Spinal cord (tissue), 9 donors: ENCODE measurements at regions not wholly inside any gene's neighbourhood (a gene's known extent, or its start where the extent isn't known, plus 50 kb on each side); places are given as distances from the start of the nearest gene placed in this dataset.
"Not testable (repeated sequence)": the region's sequence is repeated elsewhere in the genome, so short reads cannot be mapped to it uniquely, and the experiment has no call there.

ENCODE experiments used
- DNase-seq, 6 donors: peaks; one replicate each; pipeline versions ENCODE4 v3.0.0 to v3.0.0-alpha.2; 2013 to 2015; ENCODE audit warnings: low spot score in 6 of 6, low read depth in 4 of 6
- H3K27ac ChIP-seq: one replicate; pipeline ENCODE4 v1.5.1; 2013; ENCODE audit warnings: low read depth, low read length, control low read depth
- H3K27me3 ChIP-seq: one replicate; pipeline ENCODE4 v1.6.1; 2013; ENCODE audit warnings: low read length; ENCODE audit not compliant: control insufficient read depth, insufficient read depth
- H3K36me3 ChIP-seq: one replicate; pipeline ENCODE4 v1.6.1; 2013; ENCODE audit warnings: low read length; ENCODE audit not compliant: control insufficient read depth, insufficient read depth
- H3K4me1 ChIP-seq: one replicate; pipeline ENCODE4 v1.6.1; 2013; ENCODE audit warnings: low read length; ENCODE audit not compliant: control insufficient read depth, insufficient read depth
- H3K4me3 ChIP-seq: one replicate; pipeline ENCODE4 v1.5.1; 2013; ENCODE audit warnings: low read depth, low read length, control low read depth
- H3K9me3 ChIP-seq: one replicate; pipeline ENCODE4 v1.6.1; 2013; ENCODE audit warnings: low read length; ENCODE audit not compliant: control insufficient read depth, insufficient read depth
- WGBS: methylation state at CpG from one replicate; pipeline ENCODE4 v1.1.5; 2013; ENCODE audit warnings: missing lambda C conversion rate; ENCODE audit not compliant: insufficient coverage; 5-methylcytosine and 5-hydroxymethylcytosine counted together
- donor health status: healthy.

DNA sequence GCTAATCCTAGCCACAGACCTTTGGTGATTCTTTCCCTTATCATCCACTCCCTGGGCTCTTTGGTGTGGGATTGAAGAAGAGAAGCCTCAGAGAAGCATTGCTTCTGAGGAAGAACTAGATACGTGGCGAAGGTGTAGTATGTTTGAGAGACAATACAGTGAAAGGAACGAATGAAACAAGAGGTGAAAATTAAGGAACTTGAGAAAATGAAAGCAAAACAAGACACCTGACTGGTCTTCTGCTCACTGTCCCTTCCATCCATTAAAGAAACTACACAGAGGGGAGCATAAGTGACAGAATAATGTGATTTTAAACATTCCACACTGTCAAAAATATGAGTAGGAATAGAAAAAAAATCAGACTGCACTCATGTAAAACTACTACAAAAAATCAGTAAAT is 219.6 kb upstream of the NPSR1 start:
- no peaks in the 10 kb centered on the region for H3K4me1 ChIP-seq
- H3K36me3 ChIP-seq = no peaks in the 10 kb centered on the region
- no peak overlapping the region for H3K4me3 ChIP-seq
- H3K27me3 ChIP-seq = no peaks in the 10 kb centered on the region
- H3K9me3 ChIP-seq = no peaks in the 10 kb centered on the region
- WGBS = no CpG with 5 or more reads among the region's 3 CpGs
- H3K27ac ChIP-seq = no peak overlapping the region
- DNase-seq = no peak

DNA sequence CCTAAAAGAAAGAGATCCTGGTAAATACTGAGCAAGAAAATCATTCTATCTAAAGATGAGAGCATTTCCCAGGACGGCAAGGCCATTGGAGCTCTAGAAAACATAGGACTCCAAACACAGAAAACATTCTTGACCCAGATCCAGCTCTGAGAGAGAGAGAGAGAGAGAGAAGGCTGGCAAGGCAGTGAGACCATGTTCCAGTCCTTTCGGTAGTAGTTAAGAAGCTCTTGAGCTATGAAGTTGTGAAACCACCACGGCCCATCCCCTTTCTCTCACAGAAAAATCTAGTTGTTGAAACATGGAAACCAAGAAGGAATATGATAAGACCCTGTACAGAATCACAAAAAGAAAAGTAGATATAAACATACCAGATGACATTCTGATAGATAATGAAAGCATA is 212.4 kb upstream of the NPSR1 start:
- no peak overlapping the region for H3K4me3 ChIP-seq
- H3K36me3 ChIP-seq = no peaks in the 10 kb centered on the region
- no peaks in the 10 kb centered on the region for H3K9me3 ChIP-seq
- WGBS = no CpG with 5 or more reads among the region's 3 CpGs
- no peak overlapping the region for H3K27ac ChIP-seq
- H3K4me1 ChIP-seq = no peaks in the 10 kb centered on the region
- DNase-seq = no peak
- H3K27me3 ChIP-seq = no peaks in the 10 kb centered on the region

GRCh38 chr7:34448531-34448930 is 209.5 kb upstream of the NPSR1 start:
- not testable (repeated sequence) for H3K27ac ChIP-seq, H3K36me3 ChIP-seq, H3K9me3 ChIP-seq, H3K27me3 ChIP-seq, DNase-seq, H3K4me3 ChIP-seq, H3K4me1 ChIP-seq
- 100% methylated on average over 1 of the region's 2 CpGs for WGBS

- no peaks in the 10 kb centered on the region for H3K4me1 ChIP-seq
- no CpG with 5 or more reads among the region's 1 CpG for WGBS
- no peaks in the 10 kb centered on the region for H3K27me3 ChIP-seq
- H3K36me3 ChIP-seq = no peaks in the 10 kb centered on the region
- no peak overlapping the region for H3K27ac ChIP-seq
- H3K4me3 ChIP-seq = no peak overlapping the region
- H3K9me3 ChIP-seq = no peaks in the 10 kb centered on the region
- no peak for DNase-seq
Measured at GRCh38 chr7:34449765-34450164, 208.3 kb upstream of the NPSR1 start.

DNA sequence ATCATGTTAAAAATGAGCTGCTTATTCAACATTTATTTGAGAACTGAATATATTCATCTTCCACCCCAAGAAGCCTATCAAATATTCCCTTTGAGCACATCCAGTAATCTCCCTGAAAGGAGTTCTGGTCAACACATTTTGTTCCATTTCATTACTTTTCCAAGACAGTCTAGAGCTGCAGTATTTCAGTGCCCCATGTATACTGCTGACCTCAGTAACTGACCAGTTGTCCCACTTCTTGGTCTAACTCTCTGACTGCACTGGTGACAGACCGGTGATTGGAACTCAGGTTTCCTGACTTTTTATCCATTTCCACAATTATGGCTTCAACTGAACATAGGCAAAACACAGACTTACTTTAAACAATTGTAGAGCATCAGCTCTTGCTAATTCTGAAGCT is 206.8 kb upstream of the NPSR1 start:
- Histone ChIP-seq H3K4me3 (no peak overlapping the region), H3K36me3 (no peaks in the 10 kb centered on the region), H3K4me1 (no peaks in the 10 kb centered on the region), H3K27ac (no peak overlapping the region), H3K27me3 (no peaks in the 10 kb centered on the region), H3K9me3 (no peaks in the 10 kb centered on the region)
- WGBS = 100% methylated on average over 1 of the region's 1 CpG
- DNase-seq = no peak

GRCh38 chr7:34451923-34452322 is 206.1 kb upstream of the NPSR1 start:
- no peaks in the 10 kb centered on the region for H3K9me3 ChIP-seq
- H3K4me3 ChIP-seq = no peak overlapping the region
- H3K27ac ChIP-seq = no peak overlapping the region
- DNase-seq = no peak
- H3K27me3 ChIP-seq = no peaks in the 10 kb centered on the region
- no peaks in the 10 kb centered on the region for H3K36me3 ChIP-seq
- WGBS = no CpG with 5 or more reads among the region's 3 CpGs
- no peaks in the 10 kb centered on the region for H3K4me1 ChIP-seq

DNA sequence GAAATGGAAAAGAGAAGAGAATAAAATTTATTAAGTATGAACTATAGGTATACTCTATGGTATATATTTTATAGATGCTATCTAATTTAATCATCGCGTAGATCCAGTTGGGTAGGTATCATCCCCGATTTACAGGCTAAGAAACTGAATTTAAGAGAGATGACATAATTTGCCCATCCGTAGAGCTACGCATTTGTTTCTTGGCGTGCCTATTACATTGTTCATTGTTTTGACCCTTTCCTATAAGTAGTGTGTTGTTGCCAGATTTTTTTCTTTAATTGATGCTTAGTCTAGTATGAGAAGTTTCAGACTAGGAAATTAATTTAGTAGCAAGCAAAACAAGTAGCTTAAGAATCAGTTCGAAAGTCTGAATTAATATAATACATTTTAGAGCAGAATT is 205.7 kb upstream of the NPSR1 start:
- H3K27me3 ChIP-seq = no peaks in the 10 kb centered on the region
- H3K9me3 ChIP-seq = no peaks in the 10 kb centered on the region
- DNase-seq = no peak
- no peaks in the 10 kb centered on the region for H3K4me1 ChIP-seq
- H3K27ac ChIP-seq = no peak overlapping the region
- no peak overlapping the region for H3K4me3 ChIP-seq
- WGBS = 100% methylated on average over 2 of the region's 7 CpGs
- H3K36me3 ChIP-seq = no peaks in the 10 kb centered on the region

- H3K4me3 ChIP-seq = no peak overlapping the region
- H3K9me3 ChIP-seq = no peaks in the 10 kb centered on the region
- no peaks in the 10 kb centered on the region for H3K36me3 ChIP-seq
- no peaks in the 10 kb centered on the region for H3K4me1 ChIP-seq
- WGBS = no CpG with 5 or more reads among the region's 2 CpGs
- no peak for DNase-seq
- H3K27ac ChIP-seq = no peak overlapping the region
- H3K27me3 ChIP-seq = no peaks in the 10 kb centered on the region
Measured at GRCh38 chr7:34453150-34453549, 204.9 kb upstream of the NPSR1 start.

DNA sequence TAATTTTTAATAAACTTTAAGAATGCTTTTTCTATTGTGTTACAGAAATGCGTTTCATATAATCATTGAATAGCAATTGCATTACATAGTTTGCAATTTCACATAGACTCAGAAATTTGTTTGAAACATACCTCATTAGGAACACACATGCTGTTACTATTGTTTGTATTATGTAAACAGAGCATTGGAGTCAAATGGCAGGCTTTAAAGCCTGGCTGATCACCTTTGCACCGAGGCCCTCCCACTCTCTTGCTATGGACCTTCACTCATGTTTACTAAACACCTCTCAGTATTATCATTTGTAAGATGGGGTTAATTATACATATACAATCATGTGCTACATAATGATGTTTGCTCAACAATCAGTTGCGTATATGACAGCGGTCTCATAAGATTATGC is 203.6 kb upstream of the NPSR1 start:
- no peak for DNase-seq
- H3K4me3 ChIP-seq = no peak overlapping the region
- no peak overlapping the region for H3K27ac ChIP-seq
- no peaks in the 10 kb centered on the region for H3K9me3 ChIP-seq
- H3K27me3 ChIP-seq = no peaks in the 10 kb centered on the region
- no peaks in the 10 kb centered on the region for H3K36me3 ChIP-seq
- H3K4me1 ChIP-seq = no peaks in the 10 kb centered on the region
- no CpG with 5 or more reads among the region's 4 CpGs for WGBS

DNA sequence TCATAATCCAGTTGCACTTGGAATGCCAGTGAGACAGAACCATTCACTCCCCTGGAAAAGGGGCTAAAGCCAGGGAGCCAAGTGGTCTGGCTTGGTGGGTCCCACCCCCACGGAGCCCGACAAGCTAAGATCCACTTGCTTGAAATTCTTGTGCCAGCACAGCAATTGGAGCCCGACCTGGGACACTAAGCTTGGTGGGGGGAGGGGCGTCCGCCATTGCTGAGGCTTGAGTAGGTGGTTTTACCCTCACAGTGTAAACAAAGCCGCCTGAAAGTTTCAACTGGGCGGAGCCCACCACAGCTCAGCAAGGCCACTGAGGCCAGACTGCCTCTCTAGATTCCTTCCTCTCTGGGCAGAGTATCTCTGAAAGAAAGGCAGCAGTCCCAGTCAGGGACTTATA is 200.7 kb upstream of the NPSR1 start:
- Histone ChIP-seq H3K4me3 (no peak overlapping the region), H3K9me3 (no peaks in the 10 kb centered on the region), H3K36me3 (no peaks in the 10 kb centered on the region), H3K27ac (no peak overlapping the region), H3K4me1 (no peaks in the 10 kb centered on the region), H3K27me3 (no peaks in the 10 kb centered on the region)
- whole genome bisulfite sequencing = 96% methylated on average over 4 of the region's 7 CpGs
- DNase-seq = no peak
